GM12875 (cell line): ENCODE measurements at regions not wholly inside any gene's neighbourhood (a gene's known extent, or its start where the extent isn't known, plus 50 kb on each side); places are given as distances from the start of the nearest gene placed in this dataset.

Experiments
- H3K4me3 ChIP-seq: one replicate; pipeline ENCODE4 v1.5.1; 2011; ENCODE audit warnings: low read depth, low read length, control low read depth
- TF ChIP-seq, protein P1 (sequence below): IDR thresholded peaks from 2 replicates; pipeline ENCODE4 v1.5.1; 2011; ENCODE audit warnings: low read depth, mild to moderate bottlenecking, control low read depth, inconsistent platforms, low read length, moderate library complexity, borderline replicate concordance; ENCODE audit not compliant: insufficient read depth

DNA sequence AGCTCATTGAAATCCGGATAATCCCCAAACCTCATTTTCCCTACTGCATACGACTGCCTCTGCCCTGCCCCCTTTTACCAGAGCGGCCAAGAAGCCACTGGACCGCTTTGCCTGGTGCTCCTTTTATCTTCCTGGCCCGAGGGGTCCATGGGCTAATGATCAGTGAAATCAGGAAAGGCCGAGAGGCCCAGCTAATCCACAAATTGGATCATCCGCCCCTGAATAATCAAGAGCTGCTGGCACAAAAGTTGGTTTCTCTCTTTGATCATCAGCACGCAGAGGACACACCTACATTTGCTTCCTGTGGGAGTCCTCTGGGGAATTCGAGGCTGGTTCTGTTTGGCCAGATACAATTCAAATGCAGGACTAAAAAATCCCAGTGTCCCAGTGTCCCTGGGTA, 144.5 kb downstream of the INSIG2 start:
- no peak overlapping the region for H3K4me3 ChIP-seq
- TF ChIP-seq, protein P1, sequence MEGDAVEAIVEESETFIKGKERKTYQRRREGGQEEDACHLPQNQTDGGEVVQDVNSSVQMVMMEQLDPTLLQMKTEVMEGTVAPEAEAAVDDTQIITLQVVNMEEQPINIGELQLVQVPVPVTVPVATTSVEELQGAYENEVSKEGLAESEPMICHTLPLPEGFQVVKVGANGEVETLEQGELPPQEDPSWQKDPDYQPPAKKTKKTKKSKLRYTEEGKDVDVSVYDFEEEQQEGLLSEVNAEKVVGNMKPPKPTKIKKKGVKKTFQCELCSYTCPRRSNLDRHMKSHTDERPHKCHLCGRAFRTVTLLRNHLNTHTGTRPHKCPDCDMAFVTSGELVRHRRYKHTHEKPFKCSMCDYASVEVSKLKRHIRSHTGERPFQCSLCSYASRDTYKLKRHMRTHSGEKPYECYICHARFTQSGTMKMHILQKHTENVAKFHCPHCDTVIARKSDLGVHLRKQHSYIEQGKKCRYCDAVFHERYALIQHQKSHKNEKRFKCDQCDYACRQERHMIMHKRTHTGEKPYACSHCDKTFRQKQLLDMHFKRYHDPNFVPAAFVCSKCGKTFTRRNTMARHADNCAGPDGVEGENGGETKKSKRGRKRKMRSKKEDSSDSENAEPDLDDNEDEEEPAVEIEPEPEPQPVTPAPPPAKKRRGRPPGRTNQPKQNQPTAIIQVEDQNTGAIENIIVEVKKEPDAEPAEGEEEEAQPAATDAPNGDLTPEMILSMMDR: no peak

DNA sequence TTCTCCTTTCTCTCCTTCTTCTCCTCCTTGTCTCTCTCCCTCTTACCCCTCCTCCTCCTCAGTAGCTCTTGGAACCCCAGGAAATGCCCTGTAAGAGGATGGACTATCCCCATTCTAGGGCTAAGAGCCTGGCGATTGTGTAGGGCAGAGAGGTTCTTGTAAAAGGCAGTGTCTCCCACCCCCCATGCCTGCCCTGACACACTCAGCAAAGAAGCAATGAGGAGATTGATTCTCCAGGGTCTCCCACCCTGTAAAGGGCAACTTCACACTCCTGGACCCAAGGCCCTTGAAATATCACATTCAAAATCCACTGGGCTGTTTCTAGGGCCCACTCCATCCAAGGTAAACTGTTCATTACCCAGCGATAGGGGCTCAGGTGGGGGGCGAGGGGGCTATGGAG, 144.1 kb downstream of the INSIG2 start:
- no peak overlapping the region for H3K4me3 ChIP-seq
- TF ChIP-seq, protein P1: no peak

DNA sequence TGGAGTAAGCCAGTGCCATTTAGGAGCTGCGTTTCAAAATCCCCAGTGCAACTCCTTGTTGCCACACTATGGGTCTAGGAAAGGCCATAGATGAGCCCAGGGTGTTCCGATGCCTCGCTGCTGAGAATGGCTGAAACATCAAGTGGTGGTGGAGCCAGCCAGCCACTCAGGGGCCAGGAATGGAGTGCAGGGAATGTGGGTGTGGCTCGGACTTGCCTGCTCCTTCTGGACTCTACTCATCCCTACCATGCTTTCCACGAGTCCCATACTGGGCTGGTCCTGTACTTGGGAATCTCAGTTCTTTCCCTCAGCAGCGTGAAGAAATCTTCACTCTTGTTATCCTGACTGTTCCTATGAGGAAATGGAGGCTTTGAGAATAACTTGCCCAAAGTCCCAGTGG, 143.5 kb downstream of the INSIG2 start:
- no peak overlapping the region for H3K4me3 ChIP-seq
- TF ChIP-seq, protein P1: no peak

DNA sequence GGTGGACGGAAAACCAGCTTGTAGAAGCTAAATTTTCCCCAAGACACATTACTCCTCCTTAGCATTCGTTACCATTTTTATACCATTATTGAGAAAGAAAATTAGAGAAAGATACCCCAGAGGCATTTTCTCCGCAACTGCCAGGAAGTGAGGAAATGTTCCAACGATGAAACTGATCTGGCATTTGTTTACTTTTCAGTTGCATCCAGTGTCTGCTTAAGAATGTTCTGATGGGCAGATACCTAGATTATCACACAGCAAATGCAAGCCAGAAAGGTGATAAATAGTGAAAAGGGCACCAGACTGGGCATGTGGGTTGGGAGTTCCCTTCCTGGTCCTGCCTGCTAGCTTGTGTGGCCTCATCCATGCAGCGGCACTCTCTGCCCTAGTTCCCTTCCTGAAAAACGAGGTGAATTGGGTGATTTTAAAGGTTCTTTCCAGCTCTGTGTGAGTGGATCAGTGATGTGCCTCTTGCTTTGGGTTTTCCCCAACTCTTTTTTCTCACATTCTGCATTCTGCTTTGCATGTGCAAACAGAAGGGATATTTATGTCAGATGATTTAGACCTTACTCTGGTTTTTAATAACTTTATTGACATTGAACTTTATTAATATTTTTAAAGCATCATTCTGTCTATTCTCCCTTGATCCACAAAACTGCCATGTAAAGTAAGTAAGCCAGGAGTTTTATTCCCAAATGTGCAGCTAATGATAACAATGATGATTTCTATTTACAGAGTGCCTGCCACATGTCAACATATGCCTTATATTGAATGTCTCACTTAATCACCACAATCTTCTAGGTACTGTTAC, 139.6 kb downstream of the INSIG2 start:
- no peak overlapping the region for H3K4me3 ChIP-seq
- TF ChIP-seq, protein P1: no peak

DNA sequence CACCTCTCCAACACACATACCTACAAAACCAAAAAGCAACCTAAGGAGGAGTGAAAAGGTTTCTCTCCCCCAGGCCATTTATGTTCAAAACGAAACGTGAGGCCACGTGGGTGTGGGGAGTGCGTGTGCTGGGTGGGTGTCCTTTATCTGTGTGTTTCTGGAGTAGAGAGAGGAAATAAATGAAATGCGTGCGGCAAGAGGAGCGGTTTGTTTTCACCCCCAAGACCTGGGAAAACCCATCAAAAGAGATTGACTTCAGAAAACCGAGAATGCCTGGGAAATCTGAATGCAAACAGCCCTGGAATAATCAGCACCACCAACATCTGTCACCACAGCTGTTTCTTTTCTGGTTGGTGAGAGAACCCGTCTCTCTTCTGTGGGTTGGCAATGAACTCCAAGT, 137.4 kb downstream of the INSIG2 start:
- TF ChIP-seq, protein P1: no peak
- no peak overlapping the region for H3K4me3 ChIP-seq

DNA sequence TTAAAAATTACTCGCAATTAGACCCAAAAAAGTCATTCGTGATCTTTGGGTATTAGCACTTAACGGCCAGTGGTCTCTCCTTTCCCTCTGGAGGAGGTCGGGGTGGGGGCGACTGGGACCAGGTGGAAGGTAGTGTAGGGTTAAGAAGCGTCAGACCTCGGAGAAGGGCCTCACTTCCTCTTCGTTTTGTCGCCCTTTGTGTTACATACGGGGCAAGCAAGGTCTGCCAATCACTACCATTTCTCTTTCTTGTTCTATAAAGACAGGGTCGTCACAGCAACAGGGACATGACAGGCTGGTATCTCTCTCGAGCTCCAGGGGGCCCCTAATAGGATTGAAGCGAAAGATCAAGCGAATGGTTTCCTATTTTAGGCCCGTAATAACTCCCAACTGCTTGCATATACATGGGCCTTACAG, 136.6 kb downstream of the INSIG2 start:
- peak overlapping the region; percentile 62 for H3K4me3 ChIP-seq
- TF ChIP-seq, protein P1: no peak

DNA sequence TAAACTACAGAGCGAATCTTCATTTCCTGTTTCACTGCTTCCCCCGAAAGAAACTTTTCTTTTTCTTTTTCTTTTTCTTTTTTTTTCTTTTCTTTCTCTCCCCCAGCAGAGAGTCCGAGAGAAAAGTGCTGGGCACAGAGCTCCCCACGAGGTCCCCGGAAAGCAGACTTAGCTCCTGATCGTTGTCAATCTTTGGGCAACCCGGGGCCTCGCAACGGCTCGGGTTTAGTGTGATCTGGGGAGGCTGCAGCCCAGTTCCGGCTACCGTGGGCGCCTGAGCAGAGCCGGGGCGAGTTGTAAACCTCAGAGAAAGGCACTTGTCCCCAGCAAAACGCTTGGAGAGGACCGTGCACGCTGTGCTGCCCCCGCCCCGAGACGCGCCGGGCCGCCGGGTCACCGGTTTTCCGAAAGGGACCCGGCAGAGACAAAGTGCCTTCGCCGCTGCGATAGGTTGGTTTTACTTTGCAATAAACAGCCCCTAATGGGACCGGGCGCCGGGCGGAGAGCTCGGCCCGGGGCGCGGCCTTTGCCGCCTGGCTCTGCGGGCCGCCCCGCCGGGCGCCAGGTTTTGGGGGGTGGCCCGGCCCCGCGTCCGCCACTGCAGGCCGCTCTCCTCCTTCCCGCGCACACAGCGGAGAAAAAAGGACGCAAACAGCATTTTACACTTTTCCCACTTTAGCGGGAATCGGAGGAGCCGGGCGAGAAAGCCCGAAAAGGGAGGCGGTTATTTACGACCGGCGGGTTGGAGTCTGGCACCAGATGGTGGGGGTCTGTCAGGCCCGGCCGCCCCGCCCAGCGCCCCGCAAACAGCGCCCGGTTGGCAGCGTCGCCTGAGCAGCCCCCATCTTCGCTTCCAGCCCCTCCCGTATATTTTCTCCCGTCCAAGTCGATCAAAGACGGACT, 136.0 kb downstream of the INSIG2 start:
- peak overlapping the region; percentile 62 for H3K4me3 ChIP-seq
- TF ChIP-seq, protein P1: no peak
